ENCODE measurements at regions not wholly inside any gene's neighbourhood (a gene's known extent, or its start where the extent isn't known, plus 50 kb on each side); places are given as distances from the start of the nearest gene placed in this dataset.

- no peak for TF ChIP-seq CTCF (conservative IDR thresholded peaks at IDR 0.05; ENCODE audit: low read depth, low read length)
- no peak for TF ChIP-seq POLR2A (IDR thresholded peaks at IDR 0.05; ENCODE audit: low read depth, low read length)
- TF ChIP-seq CEBPB (IDR thresholded peaks at IDR 0.05; ENCODE audit: low read depth, low read length), result no peak
- no peak for TF ChIP-seq MAZ (IDR thresholded peaks at IDR 0.05; ENCODE audit: borderline replicate concordance, low read depth, low read length)
- no peak for TF ChIP-seq RAD21 (IDR thresholded peaks at IDR 0.05; ENCODE audit: low read length)
- TF ChIP-seq FOS (IDR thresholded peaks at IDR 0.05; ENCODE audit: low read depth, low read length), result no peak
- no peak for TF ChIP-seq ELK1 (IDR thresholded peaks at IDR 0.05; ENCODE audit: borderline replicate concordance, low read depth, low read length)
- no peak for TF ChIP-seq SMC3 (IDR thresholded peaks at IDR 0.05; ENCODE audit: low read depth, low read length)
- no peak for TF ChIP-seq MAFK (IDR thresholded peaks at IDR 0.05; ENCODE audit: low read depth, low read length)
- TF ChIP-seq USF2 (IDR thresholded peaks at IDR 0.05; ENCODE audit: low read depth, low read length), result no peak
- no peak for TF ChIP-seq MXI1 (IDR thresholded peaks at IDR 0.05; ENCODE audit: borderline replicate concordance, low read depth, low read length)
These were observed 550.2 kb downstream of the ZBBX start for GRCh38 chr3:166829896-166830295.

All from IMR-90 (cell line).